KBM-7 (cell line): ENCODE measurements at regions not wholly inside any gene's neighbourhood (a gene's known extent, or its start where the extent isn't known, plus 50 kb on each side); places are given as distances from the start of the nearest gene placed in this dataset.
"Not testable (repeated sequence)": the region's sequence is repeated elsewhere in the genome, so short reads cannot be mapped to it uniquely, and the experiment has no call there.

ENCODE experiments used
- DNase-seq: peaks from one replicate; pipeline ENCODE4 v3.0.0-alpha.2; 2015
- in situ Hi-C: fragments of 300-500 bp; cut with MboI; formaldehyde crosslinking; loops from 2 replicates; pipeline ENCODE4 v1.14.3; 2020; ENCODE audit warnings: low sequenced_read_pairs, low pct_unique_long_range_greater_than_20kb, mixed read lengths

DNA sequence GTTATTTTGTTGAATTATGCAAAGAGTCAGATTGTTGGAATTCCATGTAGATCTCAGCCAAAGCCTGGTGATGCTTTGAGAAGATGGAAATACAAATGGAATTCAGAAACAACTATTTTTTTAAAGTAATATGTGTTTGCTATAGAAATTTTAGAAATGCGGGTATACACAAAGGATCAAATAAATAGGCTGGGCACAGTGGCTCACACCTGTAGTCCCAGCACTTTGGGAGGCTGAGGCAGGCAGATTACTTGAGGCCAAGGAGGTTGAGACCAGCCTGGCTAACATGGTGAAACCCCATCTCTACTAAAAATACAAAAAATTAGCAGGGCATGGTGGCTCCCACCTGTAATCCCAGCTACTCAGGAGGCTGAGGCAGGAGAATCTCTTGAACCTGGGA lies 155.1 kb downstream of the MYCN start:
- in situ Hi-C loops, DNase-seq: not testable (repeated sequence)

DNA sequence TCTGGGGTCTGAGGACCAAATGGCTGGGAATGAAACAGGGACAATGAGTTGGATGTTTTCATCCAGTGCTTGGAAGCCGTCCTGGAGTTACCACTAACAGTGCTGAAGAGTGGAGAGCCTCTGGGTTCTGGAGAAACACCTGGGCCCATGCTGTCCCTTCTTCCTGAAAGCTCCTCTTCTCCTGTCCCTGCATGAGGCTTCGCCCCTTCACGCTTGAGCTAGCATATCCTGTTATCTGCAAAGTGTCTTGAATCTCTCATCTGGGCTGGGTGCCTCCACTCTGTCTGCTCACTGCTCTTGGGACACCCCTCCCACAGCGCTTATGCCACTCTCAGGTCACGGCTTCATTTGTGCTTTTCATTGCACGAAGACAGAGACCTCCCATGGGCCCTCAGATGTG lies 154.5 kb downstream of the MYCN start:
- DNase-seq: no peak
- in situ Hi-C loops: no loop called here

DNA sequence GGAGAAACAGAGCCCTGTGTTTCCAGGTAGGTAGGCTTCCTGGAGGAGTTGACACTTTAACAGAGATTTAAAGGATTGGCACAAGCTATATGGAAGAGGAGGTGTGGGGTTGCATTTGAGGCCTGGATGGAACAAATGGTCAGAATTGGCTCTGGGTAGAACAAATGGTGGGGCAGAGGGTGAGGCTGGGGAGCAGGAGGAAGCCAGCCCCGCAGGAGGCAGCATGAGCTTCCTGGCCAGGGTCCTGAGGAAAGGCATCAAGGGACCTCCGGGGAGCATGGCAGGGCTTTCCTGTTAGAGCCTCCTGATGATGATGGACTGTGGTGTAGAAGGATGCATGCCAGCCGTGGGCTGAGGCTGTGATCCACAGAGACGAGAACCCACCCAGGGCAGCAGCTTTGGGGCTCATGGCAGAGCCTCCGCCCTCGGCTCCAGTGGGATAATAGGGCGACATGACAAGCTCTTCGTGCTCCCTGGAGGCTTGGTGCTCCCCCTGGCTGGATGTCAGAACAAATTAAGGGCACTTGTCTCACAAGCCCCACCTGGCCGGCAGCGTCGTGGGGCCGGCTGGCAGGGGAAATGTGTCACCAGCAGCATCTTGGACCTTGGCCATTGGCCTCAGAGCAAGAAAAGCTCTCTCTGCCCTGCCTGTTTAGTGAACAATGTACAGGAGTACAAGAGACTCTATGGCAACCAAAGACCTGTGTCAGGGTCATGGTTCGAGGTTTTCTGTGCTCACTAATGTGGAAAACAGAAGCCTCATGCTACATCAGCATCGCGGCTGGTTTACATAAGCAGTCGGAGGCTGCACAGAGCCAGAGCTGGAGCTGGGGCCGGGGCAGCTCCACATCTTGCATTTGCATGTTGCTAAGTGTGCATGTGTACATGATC lies 153.5 kb downstream of the MYCN start:
- in situ Hi-C loops: no loop called here
- DNase-seq: no peak

DNA sequence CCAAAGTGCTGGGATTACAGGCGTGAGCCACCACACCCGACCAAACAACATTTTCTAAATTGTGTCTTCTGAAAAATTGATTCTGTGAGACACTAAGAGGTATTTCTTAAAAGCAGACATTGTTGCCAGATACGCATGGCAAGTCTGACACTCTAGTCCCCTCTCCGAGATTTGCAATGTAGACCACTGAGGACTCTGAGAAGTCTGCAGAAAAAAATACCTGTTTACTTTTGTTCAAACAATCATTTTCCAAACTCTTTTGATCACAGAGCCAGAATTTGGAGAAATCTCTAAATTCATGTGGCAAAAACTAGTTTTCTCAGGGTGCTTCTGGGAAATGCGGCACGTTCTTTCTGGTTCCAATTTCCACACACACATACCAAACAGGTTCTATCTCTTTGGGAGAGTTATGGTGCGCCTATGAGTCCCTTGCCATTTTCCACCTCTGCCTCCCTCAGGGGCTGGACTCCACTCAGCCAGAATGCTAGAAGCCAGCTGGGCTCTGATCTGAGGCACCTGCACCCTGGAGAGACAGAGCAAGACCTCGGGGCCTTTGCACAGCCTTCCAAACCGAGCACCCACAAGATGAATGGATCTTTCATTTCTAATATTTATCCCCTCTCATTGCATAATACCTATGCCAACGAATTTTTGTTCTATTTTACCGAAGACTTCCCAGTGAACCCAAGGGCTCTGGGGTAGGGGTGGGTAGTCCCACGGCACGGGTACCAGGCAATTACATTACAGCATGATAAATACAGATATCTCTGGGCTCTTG lies 152.7 kb downstream of the MYCN start:
- in situ Hi-C loops: no loop called here
- no peak for DNase-seq

DNA sequence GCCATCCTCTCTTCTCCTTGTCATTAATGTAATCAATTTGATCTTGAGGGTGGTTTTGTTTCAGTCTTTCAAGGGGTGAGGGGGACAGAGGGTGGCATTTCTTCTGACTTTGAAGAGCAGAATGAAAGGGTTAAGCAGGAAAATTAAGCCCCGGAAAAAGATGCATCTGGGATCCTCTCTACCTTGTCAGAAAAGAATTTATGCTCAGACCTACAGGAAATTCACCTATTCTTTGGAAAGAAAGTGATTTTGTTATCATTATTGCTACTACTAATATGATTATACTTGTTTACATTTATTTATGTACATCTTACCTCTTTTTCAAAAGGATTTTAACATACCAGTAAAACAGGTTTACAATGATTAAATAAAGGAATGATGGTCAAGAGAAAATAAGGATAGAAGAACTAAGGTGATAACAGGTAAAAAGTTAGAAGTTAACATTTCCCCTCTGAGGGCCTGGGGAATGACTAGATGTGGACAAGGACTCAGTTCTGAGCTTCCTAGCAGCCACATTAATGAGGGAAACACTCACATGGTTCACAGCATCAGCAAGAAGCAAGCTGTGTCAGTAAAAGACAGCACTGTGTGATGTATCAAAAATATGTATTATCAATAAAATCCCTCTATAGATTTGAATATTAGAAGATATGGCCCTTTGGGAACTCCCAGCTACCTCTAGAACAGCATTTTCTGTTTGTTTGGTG lies 151.4 kb downstream of the MYCN start:
- DNase-seq: no peak
- in situ Hi-C loops: no loop called here

DNA sequence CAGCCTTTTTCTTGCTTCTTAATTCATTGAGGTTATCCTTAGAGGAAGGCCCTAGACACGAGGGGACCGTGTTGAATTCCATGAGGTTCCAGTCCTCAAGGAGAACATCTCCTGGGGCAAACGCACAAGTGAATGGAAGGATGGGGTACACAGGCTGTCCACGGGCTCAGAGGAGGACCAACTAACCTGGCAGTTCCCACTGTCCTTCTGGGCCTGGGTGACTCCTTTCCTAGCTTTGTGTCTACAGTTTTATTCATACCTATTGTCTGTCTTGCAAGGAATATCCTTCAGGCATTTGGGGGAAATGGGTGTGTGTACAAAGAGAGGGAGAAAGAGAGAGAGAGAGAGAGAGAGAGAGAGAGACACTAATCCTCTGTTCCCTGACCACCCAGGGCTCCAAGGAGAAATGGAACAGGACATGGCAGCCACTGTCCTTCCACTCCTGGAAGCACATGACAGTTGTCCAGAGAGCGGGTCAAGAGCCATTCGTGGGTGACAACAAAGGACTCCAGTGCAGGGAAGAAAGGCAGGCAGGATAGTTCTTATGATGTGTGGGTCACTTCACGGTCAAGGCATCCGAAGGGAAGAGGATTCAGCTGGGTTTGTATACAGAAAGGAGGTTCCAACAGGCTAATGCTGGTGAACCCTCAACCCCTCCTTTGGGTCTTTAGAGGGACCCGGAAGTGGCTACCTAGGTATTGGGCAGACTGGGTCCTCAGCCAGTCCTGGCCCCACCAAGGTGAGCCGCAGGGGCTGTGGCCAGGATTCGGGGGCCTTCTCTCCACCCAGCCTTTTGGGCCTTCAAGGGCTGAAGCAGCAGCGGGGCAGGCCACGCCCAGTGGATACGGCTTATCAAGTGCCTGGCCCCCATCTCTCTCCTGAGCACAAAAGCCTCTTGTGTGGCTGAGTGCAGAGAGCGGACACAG lies 150.6 kb downstream of the MYCN start:
- no peak for DNase-seq
- in situ Hi-C loops: no loop called here

DNA sequence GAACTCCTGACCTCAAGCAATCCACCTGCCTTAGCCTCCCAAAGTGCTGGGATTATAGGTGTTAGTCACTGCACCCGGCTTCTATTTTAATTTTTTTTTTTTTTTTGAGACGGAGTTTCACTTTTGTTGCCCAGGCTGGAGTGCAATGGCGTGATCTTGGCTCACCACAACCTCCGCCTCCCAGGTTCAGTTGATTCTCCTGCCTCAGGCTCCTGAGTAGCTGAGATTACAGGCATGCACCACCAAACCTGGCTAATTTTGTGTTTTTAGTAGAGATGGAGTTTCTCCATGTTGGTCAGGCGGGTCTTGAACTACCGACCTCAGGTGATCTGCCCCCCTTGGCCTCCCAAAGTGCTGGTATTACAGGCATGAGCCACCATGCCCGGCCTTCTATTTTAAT lies 149.1 kb downstream of the MYCN start:
- DNase-seq, in situ Hi-C loops: not testable (repeated sequence)

DNA sequence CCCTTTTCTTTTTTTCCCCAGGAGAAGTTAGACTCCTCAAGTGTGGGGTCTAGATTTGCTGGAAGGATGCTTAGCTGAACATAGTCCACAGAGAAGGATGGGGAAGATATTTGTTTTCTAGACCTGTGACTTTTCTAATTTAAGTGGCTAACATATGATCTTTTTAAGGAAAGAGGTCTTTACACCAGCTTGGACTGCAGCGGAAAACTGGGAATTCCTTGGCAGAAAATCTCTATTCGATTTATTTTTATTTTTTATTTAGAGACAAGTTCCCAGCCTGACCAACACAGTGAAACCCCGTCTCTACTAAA lies 148.4 kb downstream of the MYCN start:
- DNase-seq: no peak
- in situ Hi-C loops: no loop called here

DNA sequence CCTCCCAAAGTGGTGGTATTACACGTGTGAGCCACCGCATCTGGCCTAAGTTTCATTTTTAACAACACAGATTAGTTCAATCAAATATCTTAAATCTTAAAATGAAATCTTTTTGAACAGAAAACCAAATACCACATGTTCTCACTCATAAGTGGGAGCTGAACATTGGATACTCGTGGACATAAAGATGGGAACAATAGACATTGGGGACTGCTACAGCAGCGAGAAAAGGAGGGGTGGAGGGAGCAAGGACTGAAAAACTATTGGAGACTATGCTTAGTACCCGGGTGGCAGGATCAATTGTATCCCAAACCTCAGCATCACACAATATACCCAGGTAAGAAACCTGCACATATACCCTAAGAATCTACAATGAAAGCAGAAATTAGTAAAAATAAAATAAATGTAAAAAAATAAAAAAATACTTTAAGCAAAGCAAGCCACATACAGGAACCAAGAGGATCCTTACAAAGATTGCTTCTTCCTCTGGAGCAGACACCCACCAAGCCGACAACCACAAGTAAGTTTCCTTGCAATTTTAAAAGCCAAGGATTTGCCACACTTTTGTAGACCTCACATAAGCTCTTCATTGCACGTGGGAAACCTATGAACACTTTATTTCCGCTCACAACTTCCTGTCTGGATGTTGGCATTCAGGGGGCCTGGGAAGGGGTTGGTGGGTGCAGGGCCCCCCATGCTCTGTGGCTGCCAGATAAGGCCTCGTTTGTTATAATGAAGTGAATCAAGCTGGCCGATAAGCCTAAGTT lies 147.9 kb downstream of the MYCN start:
- in situ Hi-C loops: no loop called here

DNA sequence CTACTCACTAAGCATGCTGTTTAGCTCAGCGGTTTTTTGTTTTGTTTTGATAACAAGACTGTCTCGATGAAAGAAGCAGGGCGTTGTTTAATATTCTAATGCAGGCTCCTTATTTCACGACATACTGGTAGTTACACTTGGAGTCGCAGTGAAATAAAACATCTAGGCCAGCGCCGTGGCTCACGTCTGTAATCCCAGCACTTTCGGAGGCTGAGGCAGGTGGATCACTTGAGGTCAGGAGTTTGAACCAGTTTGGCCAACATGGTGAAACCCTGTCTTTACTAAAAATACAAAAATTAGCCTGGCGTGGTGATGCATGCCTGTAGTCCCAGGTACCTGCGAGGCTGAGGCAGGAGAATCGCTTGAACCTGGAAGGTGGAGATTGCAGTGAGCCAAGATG lies 145.8 kb downstream of the MYCN start:
- DNase-seq, in situ Hi-C loops: not testable (repeated sequence)

More for the DNA sequence above, 147.9 kb downstream of the MYCN start:
- DNase-seq: no peak

DNA sequence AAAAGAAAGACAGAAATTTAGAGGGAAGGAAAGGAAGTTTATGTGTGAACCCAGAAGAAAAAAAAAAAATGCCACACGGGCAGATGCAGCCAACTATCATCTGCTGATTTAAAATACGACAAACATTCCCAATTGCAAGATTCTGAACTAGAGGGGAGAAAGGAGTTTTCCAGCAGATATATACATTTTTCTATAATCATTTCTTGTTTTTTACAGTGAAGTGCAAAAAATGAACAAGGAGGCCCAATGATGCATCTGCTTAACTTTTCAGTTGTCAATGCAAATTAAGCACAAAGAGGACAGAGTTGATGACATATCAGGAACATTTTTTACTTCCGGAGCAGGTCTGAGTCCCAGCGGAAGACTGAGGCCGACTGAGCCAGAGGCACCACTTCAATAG lies 144.7 kb downstream of the MYCN start:
- no peak for DNase-seq
- in situ Hi-C loops: no loop called here

DNA sequence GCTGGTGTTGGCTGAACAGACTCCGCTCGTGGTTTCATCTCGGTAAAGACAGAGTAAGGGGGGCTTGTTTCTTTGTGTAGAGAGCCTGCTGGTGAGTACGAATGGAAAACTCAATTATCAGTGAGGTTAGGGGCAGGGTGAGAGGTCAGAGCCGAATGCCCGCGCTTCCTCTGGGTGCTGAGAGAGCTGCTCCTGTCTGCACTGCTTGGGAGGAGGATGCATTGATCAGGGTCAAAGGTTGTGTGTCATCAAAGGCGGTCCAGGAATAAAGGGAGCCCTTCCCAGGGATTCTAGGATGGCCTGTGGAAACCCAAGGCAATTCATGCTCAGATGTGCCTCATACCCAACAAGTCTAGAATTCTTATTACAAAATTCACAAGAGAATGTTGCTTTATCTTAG lies 143.9 kb downstream of the MYCN start:
- DNase-seq: no peak
- in situ Hi-C loops: no loop called here

DNA sequence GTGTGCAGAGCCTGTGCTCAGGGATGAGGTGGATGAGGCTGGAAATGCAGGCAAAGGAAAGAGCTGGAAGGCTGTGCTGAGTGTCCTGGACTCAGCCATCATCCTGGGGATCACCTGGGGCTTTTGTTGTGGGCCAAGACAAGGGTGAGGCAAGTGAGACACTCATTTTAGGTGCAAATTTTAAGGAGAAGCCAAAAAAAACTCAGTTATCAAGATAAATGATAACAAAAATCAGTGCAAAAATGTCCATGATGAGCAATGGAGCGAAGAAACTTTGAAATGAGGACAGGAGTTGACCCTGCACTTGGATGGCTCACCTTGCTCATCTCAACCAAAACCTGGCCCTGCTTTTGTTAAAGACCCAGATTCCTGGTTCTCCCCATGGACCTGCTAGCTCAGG lies 141.9 kb downstream of the MYCN start:
- no peak for DNase-seq
- in situ Hi-C loops: no loop called here

DNA sequence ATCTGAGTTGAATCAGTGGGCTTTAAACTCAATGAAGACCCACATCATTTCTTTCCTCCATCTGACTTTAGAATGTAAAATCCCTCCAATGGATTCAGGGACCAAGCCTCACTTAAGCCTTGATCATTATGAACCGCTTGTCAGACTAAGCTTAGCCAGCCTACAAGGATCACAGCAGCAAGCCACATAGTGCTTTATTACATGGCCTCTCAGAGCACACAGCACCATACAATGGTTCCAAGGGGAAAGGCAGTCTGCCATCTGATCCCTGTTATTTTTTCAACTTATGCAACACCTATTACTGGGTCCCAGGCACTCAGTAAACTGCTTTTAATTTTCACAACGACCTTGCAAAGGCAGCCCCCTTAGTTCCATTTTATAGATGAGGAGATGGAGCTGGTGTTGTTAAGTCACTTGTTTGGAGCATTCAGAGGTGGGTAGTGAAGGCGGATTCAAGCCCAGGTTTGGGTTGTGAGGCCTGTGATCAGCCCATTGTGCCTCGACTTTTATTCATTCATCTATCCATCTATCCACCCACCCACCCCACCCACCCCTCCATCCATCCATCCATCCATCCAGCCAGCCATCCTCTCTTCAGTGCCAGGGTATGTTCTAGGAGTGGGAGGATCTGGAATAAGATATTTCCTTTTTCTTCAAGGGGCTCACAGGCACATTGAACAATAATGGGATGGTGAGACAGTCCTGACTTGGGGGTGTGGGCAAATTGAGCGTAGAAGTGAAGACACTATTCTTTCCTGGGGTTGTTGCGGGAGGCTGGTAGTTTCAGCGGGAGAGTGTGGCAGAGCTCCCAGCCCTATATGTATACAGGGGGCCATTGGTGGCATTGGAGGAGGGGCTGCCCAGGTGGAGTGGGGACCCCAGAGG lies 141.2 kb downstream of the MYCN start:
- in situ Hi-C loops: no loop called here
- no peak for DNase-seq

DNA sequence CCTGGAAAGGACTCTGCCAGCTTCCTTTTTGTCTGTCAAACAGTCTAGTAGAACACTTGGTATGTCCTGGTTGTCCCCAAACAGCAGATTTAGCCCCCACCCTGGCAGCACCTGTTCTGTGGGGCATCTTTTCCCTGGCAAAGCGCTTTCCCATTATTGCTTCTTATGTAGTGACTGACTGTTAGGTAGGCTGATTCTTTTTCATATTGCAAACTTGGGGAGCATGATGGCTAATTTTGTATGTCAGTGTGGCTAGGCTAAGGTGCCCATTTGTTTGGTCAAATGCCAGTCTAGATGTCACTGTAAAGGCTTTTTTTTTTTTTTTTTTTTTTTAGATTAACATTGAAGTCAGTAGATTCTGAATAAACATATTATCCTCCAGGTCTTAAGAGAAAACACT lies 140.2 kb downstream of the MYCN start:
- DNase-seq: no peak
- in situ Hi-C loops: no loop called here

DNA sequence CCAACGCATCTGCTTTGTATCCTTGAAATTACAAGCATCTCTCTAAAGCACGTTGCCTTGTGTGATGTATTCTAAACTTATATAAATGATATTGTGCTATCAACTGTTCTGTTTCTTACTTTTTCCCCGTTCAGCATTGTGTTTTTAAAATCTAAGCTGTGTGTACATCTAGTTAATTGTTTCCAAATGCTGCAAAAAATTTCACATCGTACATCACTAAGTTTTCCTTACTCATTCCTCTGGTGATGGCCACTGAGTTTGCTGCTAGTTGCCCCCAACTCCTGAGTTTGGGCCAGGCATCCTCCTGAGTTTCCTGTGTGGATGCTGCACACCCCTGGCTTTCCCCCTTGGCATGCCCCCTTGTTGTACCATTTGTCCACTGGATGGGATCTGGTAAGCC lies 139.7 kb downstream of the MYCN start:
- no peak for DNase-seq
- in situ Hi-C loops: no loop called here

DNA sequence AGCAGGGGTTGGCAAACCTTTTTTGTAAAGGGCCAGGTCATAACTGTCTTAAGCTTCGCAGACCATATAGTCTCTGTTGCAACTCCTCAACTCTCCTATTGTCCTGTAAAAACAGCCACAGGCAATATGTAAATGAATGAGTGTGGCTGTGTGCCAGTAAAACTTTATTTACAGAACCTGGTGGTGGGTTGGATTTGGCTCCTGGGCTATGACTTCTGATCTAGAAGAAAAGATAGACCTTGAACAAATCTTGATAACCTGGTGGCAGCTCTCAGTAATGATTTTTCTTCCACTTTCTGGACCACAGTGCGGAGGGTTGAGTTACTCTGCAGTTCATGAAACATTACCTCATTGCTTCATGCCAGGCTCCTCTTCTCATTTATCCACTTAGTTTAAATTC lies 139.3 kb downstream of the MYCN start:
- in situ Hi-C loops: no loop called here
- no peak for DNase-seq
